ENCODE measurements at regions not wholly inside any gene's neighbourhood (a gene's known extent, or its start where the extent isn't known, plus 50 kb on each side); places are given as distances from the start of the nearest gene placed in this dataset.

DNA sequence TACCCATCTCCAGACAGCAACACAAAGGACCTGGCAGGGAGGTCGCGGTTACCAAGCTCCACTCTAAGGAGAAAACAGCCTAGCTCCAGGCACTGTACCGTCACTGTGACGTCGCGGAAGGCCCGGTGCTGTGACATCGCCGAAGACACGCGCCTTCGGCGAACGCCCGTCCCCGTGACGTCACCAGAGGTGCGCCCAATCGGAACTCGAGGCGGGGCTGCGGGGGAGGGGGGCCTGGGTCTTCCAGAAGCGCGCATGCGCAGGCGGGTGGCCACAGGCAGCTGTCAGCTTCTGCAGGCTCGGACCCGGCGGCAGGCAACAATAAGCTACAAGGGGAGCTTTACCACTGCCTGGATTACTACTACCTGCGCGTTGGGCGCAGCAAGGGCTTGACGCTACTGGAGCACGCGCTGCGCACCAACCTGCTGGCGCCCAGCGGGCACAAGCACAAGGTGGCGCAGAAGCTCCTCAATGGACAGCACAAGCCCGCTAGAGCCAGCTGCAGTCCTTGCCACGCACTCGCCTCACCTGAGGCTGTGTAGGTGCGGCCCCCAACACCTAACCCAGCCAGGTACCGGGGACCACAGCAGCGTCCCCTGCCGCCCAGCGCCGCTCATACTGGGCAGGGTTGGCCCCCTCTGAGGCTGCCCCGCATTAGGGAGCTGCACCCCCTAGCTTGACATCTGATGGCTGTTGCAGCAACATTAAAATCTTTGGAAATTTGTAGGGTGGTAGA lies 208.4 kb downstream of the TPST1 start:
- TF ChIP-seq, protein P1, sequence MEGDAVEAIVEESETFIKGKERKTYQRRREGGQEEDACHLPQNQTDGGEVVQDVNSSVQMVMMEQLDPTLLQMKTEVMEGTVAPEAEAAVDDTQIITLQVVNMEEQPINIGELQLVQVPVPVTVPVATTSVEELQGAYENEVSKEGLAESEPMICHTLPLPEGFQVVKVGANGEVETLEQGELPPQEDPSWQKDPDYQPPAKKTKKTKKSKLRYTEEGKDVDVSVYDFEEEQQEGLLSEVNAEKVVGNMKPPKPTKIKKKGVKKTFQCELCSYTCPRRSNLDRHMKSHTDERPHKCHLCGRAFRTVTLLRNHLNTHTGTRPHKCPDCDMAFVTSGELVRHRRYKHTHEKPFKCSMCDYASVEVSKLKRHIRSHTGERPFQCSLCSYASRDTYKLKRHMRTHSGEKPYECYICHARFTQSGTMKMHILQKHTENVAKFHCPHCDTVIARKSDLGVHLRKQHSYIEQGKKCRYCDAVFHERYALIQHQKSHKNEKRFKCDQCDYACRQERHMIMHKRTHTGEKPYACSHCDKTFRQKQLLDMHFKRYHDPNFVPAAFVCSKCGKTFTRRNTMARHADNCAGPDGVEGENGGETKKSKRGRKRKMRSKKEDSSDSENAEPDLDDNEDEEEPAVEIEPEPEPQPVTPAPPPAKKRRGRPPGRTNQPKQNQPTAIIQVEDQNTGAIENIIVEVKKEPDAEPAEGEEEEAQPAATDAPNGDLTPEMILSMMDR (IDR thresholded peaks at IDR 0.05), result peak; percentile 13 to 38 (median 24)
- TF ChIP-seq POLR2A (IDR thresholded peaks at IDR 0.05), result no peak
- peak overlapping the region; percentile 33 to 35 for H3K4me3 ChIP-seq

DNA sequence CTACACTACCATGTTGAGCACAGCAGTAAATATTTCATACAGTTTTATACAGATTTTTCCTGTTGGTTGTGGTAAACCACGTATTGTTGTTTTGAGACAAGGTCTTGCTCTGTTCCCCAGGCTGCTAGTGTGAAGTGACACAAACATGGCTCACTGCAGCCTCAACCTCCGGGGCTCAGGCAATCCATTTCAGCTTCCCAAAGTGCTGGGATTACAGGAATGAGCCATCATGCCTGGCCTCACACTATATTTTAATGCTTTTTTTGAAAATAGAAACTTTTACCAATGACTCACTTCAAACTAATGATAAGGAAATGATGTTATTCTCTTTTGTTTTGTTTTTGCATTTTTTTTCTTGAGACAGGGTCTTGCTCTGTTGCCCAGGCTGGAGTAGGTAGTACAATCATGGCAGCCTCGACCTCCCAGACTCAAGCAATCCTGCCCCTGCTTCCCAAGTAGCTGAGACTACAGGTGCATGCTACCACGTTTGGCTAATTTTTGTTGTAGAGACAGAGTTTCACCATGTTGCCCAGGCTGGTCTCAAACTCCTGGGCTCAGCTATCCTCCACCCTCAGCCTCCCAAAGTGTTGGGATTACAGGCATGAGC lies 210.6 kb downstream of the TPST1 start:
- no peaks in the 10 kb centered on the region for H3K36me3 ChIP-seq
- intact Hi-C loops (cut with DNase I; ENCODE audit: low total_unique reads), result no loop called here
- H3K27ac ChIP-seq, result no peak overlapping the region
- H3K4me1 ChIP-seq, result no peaks in the 10 kb centered on the region
- no peaks in the 10 kb centered on the region for H3K9me3 ChIP-seq
- TF ChIP-seq, protein P1 (IDR thresholded peaks at IDR 0.05), result no peak
- no peak for TF ChIP-seq POLR2A (IDR thresholded peaks at IDR 0.05)
- no peak for DNase-seq
- H3K4me3 ChIP-seq, result no peak overlapping the region
- no peaks in the 10 kb centered on the region for H3K27me3 ChIP-seq

More for the DNA sequence above, 208.4 kb downstream of the TPST1 start:
- intact Hi-C loops (cut with DNase I; ENCODE audit: low total_unique reads), result no loop called here
- Histone ChIP-seq H3K9me3 (no peaks in the 10 kb centered on the region), H3K4me1 (no peaks in the 10 kb centered on the region), H3K27me3 (no peaks in the 10 kb centered on the region), H3K27ac (peak overlapping the region in 1 of 2 donors; percentile 18), H3K36me3 (no peaks in the 10 kb centered on the region)
- DNase-seq, result peak; percentile 70 to 72

- no peaks in the 10 kb centered on the region for H3K9me3 ChIP-seq
- intact Hi-C loops (cut with DNase I; ENCODE audit: low total_unique reads), result no loop called here
These were observed 210.1 kb upstream of the KCTD7 start for GRCh38 chr7:66418537-66418936.

DNA sequence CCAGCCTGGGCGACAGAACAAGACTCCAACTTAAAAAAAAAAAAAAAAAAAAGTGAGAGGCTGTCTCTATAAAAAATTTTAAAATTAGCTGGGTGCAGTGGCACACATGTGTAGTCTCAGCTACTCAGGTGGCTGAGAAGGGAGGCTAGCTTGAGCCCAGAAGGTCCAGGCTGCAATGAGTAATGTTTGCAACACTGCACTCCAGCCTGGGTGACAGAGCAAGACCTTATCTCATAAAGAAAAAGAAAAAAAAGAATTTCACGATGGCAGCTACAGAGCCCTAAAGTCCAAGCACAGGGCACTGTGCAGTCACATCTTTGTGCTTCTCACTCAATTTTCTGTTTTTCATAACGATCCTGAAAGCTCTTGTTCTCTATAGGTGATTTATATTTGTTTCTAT lies 209.5 kb upstream of the KCTD7 start:
- H3K9me3 ChIP-seq, result no peaks in the 10 kb centered on the region
- H3K4me1 ChIP-seq, result no peaks in the 10 kb centered on the region
- no peaks in the 10 kb centered on the region for H3K36me3 ChIP-seq
- TF ChIP-seq, protein P1 (IDR thresholded peaks at IDR 0.05), result no peak
- TF ChIP-seq POLR2A (IDR thresholded peaks at IDR 0.05), result no peak
- no peak overlapping the region for H3K27ac ChIP-seq
- no peak overlapping the region for H3K4me3 ChIP-seq
- DNase-seq, result no peak
- no peaks in the 10 kb centered on the region for H3K27me3 ChIP-seq
- intact Hi-C loops (cut with DNase I; ENCODE audit: low total_unique reads), result no loop called here

More at GRCh38 chr7:66418537-66418936, 210.1 kb upstream of the KCTD7 start:
- Histone ChIP-seq H3K4me1 (no peaks in the 10 kb centered on the region), H3K36me3 (no peaks in the 10 kb centered on the region), H3K27ac (no peak overlapping the region), H3K27me3 (no peaks in the 10 kb centered on the region), H3K4me3 (no peak overlapping the region)
- no peak for TF ChIP-seq POLR2A (IDR thresholded peaks at IDR 0.05)
- TF ChIP-seq, protein P1 (IDR thresholded peaks at IDR 0.05), result no peak
- DNase-seq, result no peak

- no peaks in the 10 kb centered on the region for H3K4me1 ChIP-seq
- DNase-seq, result no peak
- no peak overlapping the region for H3K27ac ChIP-seq
- intact Hi-C loops (cut with DNase I; ENCODE audit: low total_unique reads), result no loop called here
- H3K36me3 ChIP-seq, result no peaks in the 10 kb centered on the region
- no peaks in the 10 kb centered on the region for H3K9me3 ChIP-seq
- no peak overlapping the region for H3K4me3 ChIP-seq
- TF ChIP-seq, protein P1 (IDR thresholded peaks at IDR 0.05), result no peak
- no peak for TF ChIP-seq POLR2A (IDR thresholded peaks at IDR 0.05)
- no peaks in the 10 kb centered on the region for H3K27me3 ChIP-seq
These were observed 206.7 kb upstream of the KCTD7 start for GRCh38 chr7:66421830-66422475.
